ENCODE measurements at regions not wholly inside any gene's neighbourhood (a gene's known extent, or its start where the extent isn't known, plus 50 kb on each side); places are given as distances from the start of the nearest gene placed in this dataset.

DNA sequence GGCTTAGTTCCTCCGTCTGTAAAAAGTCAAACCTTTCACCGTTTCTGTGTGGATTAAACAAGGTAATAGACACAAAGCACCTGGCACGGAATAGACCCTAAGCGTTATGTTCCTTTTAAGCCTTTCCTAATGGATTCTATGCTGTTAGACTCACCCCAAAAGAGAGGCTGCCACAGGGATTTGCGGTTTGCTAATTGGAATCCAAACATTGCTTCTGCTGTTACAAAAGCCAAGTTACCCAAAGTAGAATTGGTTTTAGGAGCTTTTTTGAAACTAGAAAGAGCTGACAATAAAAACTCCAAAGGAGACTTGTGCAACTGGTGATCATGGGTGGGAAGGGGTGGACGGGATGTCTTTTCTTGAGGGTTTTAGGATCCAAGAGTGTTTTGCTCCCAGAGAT is 178.0 kb downstream of the BMP7 start:
- no TSS peak for BruUV-seq (replicated peaks)
- intact Hi-C loops (cut with micrococcal nuclease; ENCODE audit: unreplicated experiment): no loop called here
- no peak overlapping the region for H3K27ac ChIP-seq (ENCODE audit: control insufficient read depth, insufficient read depth)
- 7% methylated on average over 6 of the region's 6 CpGs for WGBS (ENCODE audit: insufficient coverage, insufficient replicate concordance, low lambda C conversion rate, missing lambda C conversion rate)
- no peaks in the 10 kb centered on the region for H4K20me1 ChIP-seq (ENCODE audit: control insufficient read depth, insufficient read depth)
- no peak overlapping the region for H2AFZ ChIP-seq (ENCODE audit: control insufficient read depth, low read depth, low read length)
- H3K27me3 ChIP-seq (replicated peaks in 1 of 2; ENCODE audit: control insufficient read depth in 2 of 2, insufficient read depth in 2 of 2, low read length in 1 of 2): no peaks in the 10 kb centered on the region
- TF ChIP-seq, protein P1, sequence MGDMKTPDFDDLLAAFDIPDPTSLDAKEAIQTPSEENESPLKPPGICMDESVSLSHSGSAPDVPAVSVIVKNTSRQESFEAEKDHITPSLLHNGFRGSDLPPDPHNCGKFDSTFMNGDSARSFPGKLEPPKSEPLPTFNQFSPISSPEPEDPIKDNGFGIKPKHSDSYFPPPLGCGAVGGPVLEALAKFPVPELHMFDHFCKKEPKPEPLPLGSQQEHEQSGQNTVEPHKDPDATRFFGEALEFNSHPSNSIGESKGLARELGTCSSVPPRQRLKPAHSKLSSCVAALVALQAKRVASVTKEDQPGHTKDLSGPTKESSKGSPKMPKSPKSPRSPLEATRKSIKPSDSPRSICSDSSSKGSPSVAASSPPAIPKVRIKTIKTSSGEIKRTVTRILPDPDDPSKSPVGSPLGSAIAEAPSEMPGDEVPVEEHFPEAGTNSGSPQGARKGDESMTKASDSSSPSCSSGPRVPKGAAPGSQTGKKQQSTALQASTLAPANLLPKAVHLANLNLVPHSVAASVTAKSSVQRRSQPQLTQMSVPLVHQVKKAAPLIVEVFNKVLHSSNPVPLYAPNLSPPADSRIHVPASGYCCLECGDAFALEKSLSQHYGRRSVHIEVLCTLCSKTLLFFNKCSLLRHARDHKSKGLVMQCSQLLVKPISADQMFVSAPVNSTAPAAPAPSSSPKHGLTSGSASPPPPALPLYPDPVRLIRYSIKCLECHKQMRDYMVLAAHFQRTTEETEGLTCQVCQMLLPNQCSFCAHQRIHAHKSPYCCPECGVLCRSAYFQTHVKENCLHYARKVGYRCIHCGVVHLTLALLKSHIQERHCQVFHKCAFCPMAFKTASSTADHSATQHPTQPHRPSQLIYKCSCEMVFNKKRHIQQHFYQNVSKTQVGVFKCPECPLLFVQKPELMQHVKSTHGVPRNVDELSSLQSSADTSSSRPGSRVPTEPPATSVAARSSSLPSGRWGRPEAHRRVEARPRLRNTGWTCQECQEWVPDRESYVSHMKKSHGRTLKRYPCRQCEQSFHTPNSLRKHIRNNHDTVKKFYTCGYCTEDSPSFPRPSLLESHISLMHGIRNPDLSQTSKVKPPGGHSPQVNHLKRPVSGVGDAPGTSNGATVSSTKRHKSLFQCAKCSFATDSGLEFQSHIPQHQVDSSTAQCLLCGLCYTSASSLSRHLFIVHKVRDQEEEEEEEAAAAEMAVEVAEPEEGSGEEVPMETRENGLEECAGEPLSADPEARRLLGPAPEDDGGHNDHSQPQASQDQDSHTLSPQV (IDR thresholded peaks at IDR 0.05): no peak
- TF ChIP-seq, protein P2, sequence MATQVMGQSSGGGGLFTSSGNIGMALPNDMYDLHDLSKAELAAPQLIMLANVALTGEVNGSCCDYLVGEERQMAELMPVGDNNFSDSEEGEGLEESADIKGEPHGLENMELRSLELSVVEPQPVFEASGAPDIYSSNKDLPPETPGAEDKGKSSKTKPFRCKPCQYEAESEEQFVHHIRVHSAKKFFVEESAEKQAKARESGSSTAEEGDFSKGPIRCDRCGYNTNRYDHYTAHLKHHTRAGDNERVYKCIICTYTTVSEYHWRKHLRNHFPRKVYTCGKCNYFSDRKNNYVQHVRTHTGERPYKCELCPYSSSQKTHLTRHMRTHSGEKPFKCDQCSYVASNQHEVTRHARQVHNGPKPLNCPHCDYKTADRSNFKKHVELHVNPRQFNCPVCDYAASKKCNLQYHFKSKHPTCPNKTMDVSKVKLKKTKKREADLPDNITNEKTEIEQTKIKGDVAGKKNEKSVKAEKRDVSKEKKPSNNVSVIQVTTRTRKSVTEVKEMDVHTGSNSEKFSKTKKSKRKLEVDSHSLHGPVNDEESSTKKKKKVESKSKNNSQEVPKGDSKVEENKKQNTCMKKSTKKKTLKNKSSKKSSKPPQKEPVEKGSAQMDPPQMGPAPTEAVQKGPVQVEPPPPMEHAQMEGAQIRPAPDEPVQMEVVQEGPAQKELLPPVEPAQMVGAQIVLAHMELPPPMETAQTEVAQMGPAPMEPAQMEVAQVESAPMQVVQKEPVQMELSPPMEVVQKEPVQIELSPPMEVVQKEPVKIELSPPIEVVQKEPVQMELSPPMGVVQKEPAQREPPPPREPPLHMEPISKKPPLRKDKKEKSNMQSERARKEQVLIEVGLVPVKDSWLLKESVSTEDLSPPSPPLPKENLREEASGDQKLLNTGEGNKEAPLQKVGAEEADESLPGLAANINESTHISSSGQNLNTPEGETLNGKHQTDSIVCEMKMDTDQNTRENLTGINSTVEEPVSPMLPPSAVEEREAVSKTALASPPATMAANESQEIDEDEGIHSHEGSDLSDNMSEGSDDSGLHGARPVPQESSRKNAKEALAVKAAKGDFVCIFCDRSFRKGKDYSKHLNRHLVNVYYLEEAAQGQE (IDR thresholded peaks at IDR 0.05; ENCODE audit: low read depth, low read length): no peak
- TF ChIP-seq KAT2A (conservative IDR thresholded peaks at IDR 0.05; ENCODE audit: control insufficient read depth, low read depth, low read length) (no peak), HDAC2 (IDR thresholded peaks at IDR 0.05) (no peak), ZNF207 (IDR thresholded peaks at IDR 0.05; ENCODE audit: borderline replicate concordance) (no peak), CEBPB (IDR thresholded peaks at IDR 0.05; ENCODE audit: borderline replicate concordance in 1 of 2, low read depth in 2 of 2, low read length in 2 of 2) (no peak), MYC (IDR thresholded peaks at IDR 0.05; ENCODE audit: insufficient read depth, insufficient read length, insufficient replicate concordance, low read length, severe bottlenecking) (no peak), EP300 (IDR thresholded peaks at IDR 0.05; ENCODE audit: borderline replicate concordance in 1 of 2, control insufficient read depth in 1 of 2, low read depth in 2 of 2, low read length in 2 of 2) (no peak)
- TF ChIP-seq, protein P3, sequence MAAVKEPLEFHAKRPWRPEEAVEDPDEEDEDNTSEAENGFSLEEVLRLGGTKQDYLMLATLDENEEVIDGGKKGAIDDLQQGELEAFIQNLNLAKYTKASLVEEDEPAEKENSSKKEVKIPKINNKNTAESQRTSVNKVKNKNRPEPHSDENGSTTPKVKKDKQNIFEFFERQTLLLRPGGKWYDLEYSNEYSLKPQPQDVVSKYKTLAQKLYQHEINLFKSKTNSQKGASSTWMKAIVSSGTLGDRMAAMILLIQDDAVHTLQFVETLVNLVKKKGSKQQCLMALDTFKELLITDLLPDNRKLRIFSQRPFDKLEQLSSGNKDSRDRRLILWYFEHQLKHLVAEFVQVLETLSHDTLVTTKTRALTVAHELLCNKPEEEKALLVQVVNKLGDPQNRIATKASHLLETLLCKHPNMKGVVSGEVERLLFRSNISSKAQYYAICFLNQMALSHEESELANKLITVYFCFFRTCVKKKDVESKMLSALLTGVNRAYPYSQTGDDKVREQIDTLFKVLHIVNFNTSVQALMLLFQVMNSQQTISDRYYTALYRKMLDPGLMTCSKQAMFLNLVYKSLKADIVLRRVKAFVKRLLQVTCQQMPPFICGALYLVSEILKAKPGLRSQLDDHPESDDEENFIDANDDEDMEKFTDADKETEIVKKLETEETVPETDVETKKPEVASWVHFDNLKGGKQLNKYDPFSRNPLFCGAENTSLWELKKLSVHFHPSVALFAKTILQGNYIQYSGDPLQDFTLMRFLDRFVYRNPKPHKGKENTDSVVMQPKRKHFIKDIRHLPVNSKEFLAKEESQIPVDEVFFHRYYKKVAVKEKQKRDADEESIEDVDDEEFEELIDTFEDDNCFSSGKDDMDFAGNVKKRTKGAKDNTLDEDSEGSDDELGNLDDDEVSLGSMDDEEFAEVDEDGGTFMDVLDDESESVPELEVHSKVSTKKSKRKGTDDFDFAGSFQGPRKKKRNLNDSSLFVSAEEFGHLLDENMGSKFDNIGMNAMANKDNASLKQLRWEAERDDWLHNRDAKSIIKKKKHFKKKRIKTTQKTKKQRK (IDR thresholded peaks at IDR 0.05; ENCODE audit: low read depth, low read length): no peak
- TF ChIP-seq, protein P4, sequence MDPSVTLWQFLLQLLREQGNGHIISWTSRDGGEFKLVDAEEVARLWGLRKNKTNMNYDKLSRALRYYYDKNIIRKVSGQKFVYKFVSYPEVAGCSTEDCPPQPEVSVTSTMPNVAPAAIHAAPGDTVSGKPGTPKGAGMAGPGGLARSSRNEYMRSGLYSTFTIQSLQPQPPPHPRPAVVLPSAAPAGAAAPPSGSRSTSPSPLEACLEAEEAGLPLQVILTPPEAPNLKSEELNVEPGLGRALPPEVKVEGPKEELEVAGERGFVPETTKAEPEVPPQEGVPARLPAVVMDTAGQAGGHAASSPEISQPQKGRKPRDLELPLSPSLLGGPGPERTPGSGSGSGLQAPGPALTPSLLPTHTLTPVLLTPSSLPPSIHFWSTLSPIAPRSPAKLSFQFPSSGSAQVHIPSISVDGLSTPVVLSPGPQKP (IDR thresholded peaks at IDR 0.05; ENCODE audit: low read depth, low read length): no peak
- H3K79me2 ChIP-seq (ENCODE audit: control insufficient read depth, insufficient read depth, low read length): no peaks in the 10 kb centered on the region
- no peaks in the 10 kb centered on the region for H3K36me3 ChIP-seq (ENCODE audit: control insufficient read depth in 2 of 2, insufficient read depth in 2 of 2, low read length in 1 of 2)
- no peaks in the 10 kb centered on the region for H3K4me1 ChIP-seq (ENCODE audit: control insufficient read depth, insufficient read depth, low read length)
- ChIA-PET SMC1A (ENCODE audit: uncharacterized antibody, unreplicated experiment) (no interaction called here), CTCF (interaction anchor here (1.0 kb wide), 1 partner anchor 258 kb away, joined by 5 read pairs; no protein-coding TSS in a partner anchor), POLR2A (no interaction called here), RAD21 (ENCODE audit: unreplicated experiment) (no interaction called here)
- DNase-seq (ENCODE audit: low read depth, low spot score): no peak
- FAIRE-seq: no peak
- H3K9me3 ChIP-seq (replicated peaks; ENCODE audit: control insufficient read depth, insufficient read depth, low read length): no peaks in the 10 kb centered on the region
- in situ Hi-C loops (cut with MboI): loop anchor here (5.0 to 10.0 kb wide), 3 partner anchors 254 to 504 kb away; no protein-coding TSS in a partner anchor
- no peak overlapping the region for H3K4me3 ChIP-seq
- no peak overlapping the region for H3K9ac ChIP-seq (ENCODE audit: control insufficient read depth, insufficient read depth, low read length)
- H3K4me2 ChIP-seq (ENCODE audit: control insufficient read depth, insufficient read depth): no peak overlapping the region
- no peak for ATAC-seq
